Inflammatory macrophage treated with lipopolysaccharide for 1 hour (primary cell): ENCODE measurements at regions not wholly inside any gene's neighbourhood (a gene's known extent, or its start where the extent isn't known, plus 50 kb on each side); places are given as distances from the start of the nearest gene placed in this dataset.
"Not testable (repeated sequence)": the region's sequence is repeated elsewhere in the genome, so short reads cannot be mapped to it uniquely, and the experiment has no call there.

Source experiments
- DNase-seq, 2 donors: peaks; one replicate each; pipeline ENCODE4 v3.0.0-alpha.2; 2020 to 2022

DNA sequence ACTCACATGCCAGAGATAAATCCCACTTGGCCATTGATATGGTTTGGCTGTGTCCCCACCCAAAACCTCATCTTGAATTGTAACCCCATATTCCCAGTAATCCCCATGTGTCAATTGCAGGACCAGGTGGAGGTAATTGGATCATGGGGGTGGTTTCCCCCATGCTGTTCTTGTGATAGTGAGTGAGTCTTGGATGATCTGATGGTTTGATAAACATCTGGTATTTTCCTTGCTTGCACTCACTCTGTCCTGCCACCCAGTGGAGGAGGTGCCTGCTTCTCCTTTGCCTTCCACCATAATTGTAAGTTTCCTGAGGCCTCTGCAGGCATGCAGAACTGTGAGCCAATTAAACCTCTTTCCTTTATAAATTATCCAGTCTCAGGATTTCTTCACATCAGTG is 50.4 kb upstream of the B3GAT2 start:
- not testable (repeated sequence) for DNase-seq

DNA sequence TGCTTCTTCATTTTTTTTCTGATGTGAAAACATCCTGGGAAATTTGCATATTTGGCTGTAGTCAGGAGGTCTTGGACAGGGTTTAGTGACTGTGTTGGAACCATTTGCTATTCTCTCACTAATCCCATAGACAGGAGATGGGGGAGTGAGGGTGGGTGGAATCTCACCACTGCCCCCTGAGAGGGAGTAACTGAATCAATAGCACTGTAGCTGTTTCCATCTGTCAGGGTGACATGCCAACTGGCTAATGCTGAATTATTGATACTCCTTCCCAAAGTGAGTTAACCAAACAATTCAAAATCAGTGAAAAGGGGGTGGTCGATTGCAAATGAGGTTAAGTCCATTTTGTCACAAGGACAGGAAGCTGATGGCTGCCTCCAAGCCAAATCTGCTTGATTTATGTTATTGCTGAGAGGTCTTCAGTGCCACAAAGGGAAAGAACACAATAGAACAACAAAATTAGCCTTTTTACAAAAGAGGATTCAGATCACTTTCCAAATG is 55.1 kb upstream of the B3GAT2 start:
- DNase-seq = no peak

DNA sequence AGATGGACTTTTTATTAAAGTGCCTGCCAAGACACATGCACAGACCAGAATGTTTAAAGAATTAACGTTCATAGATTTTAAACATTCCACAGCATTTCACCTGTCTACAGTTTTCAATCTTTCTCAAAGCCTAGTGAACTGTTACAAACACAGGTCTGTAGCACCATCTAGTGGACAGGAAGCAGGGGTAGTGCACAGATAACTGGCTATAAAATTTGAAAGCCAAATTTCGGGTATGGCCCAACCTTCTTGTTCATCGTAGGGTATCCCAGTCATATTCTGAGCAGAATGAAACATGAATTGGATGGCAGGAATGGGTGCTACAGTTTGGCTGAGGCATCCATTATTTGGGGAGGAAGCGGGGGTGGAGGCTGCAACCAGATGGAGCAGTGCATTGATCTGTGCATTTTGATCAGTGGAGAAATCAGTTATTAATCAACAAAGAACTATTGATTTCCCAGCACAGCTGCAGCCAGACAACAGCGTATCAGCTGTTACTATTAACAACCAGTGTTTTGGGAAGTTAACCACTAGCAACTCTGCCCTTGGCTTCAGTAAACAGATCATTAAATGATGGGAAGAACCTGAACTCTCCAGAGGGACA is 56.1 kb upstream of the B3GAT2 start:
- DNase-seq = peak; percentile 25 to 44

DNA sequence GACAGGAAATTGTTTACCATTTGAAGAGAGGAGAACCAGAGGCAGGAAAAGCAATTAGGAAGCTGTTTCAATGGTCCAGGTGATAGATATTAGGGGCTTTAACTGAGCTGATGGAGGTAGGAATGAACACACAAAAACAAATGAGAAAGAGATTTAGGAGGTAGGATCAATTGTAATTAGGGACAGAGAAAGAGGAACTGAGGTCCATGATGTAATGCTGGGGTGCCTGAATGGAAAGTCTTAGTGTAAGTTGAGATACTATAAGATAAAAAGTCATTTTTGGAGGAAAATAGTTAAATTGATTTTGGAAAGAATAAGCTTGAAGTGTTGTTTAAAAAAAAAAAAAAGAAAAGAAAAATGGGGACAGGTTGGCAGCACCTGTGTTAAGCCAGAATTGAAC is 58.5 kb upstream of the B3GAT2 start:
- DNase-seq = peak; percentile 2 to 11

DNA sequence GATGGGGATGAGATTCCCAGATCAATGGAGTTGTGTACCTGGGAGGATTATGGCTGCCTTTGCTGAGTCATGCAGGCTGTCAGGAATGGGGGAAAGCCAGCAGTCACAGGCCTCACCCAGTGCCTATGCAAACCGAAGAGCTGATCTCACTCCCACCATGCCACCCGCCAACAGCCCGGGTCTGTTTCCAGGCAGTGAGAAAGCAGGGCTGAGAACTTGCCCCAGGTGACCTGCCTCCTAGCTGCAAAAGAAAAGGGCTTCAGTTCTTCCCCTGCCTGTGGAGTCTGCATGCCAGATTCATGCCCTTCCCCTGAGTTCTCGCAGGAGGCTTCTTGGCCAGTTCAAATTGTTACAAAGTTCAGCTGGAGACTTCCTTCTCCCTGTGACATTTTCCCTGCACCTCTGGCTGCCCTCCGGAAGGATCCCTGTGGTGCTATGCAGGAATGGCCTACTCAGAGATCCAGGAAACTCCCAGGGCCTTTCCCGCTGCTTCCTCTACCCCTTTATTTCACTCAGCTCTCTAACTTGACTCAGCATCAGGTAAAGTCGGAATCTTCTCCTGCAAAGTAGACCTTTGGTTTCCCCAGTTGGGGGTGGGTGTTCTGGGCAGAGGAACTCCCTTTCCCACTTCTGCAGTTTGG is 71.5 kb upstream of the B3GAT2 start:
- DNase-seq = no peak

DNA sequence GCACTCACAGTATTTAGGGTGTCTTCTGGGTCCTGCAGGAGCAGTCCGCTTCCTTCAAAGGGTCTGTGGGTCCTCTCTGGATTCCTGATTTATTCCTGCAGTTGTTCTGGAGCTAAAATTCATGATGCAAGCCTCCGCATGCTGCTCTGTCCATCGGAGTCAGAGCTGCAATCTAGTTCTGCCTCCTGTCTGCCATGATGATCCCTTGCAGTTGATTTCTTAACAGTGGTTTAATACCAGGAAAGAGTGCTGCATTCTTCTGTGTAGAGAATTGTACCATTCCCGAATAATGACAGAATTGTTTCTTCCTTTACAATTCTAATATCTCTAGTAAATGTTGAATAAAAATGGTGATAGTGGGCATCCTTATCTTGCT is 72.0 kb upstream of the B3GAT2 start:
- DNase-seq = no peak

DNA sequence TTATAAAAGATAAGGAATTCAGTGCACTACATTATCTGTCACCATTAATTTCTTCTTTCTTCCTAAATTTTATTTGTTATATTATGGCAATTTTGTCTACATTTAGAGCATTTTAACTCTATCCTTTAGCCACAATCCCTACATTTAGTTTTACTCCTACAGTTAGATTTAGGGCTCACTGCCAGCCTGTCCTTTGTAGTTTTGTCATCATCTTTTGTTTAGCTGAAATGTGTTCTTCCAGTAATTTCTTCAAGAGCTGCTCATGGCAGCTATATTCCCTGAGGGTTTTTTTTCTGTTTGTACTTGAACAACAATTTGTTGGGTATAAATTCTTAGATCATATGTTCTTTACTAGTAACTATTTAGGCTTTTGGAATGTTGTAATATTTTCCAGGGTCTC is 72.7 kb upstream of the B3GAT2 start:
- DNase-seq = no peak

DNA sequence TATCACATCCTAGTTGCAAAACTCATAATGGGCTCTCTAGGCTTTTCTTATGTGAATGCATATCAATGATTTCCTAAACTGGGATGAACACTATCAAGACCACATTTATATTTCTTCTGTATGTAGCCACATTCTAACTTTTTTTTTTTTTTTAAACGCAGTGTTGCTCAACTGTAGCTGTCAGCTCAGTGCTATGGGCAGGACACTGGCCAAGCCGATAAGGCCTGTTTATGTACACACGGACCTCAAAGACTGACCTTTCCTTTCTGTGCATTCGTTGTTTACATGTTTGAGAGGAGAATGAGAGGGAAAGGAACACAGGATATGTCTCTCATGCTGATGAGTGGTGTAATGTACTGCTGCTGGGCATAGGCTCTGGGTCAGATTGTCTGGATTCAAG is 75.1 kb upstream of the B3GAT2 start:
- DNase-seq = no peak

DNA sequence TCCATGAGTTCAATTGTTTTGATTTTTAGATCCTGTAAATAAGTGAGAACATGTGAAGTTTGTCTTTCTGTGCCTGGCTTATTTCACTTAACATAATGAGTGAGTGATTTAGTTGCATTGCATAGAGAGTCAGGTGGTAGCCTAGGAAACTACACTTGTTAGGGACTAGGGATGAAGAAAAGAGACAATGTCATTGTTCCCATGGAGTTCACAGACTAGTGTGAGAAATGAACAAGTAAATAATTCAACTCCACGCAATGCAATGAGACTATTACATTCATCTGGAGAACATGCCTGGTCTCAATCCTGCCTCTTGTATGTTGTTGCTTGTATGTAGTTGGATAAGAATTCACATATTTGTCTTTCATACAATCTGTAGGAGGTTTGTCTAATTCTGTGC is 76.3 kb upstream of the B3GAT2 start:
- DNase-seq = no peak

DNA sequence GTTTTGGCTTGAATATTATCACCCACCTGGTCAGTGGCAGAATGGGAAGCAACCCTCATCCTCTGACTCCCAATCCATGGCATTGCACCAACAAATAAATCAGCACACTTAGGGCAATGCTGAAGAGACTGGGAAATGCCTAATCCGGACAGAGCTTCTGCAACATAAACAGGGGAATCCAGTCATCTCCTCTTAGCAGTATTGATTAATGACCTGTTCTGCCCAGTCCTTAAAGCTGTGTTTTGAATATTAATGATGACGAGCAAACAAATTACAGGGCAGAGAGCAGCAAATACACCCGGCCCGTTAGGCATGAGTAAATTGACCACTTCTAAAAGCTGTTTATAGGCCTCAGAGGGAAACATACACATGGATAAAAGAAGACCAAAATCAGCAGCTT is 77.0 kb upstream of the B3GAT2 start:
- no peak for DNase-seq

DNA sequence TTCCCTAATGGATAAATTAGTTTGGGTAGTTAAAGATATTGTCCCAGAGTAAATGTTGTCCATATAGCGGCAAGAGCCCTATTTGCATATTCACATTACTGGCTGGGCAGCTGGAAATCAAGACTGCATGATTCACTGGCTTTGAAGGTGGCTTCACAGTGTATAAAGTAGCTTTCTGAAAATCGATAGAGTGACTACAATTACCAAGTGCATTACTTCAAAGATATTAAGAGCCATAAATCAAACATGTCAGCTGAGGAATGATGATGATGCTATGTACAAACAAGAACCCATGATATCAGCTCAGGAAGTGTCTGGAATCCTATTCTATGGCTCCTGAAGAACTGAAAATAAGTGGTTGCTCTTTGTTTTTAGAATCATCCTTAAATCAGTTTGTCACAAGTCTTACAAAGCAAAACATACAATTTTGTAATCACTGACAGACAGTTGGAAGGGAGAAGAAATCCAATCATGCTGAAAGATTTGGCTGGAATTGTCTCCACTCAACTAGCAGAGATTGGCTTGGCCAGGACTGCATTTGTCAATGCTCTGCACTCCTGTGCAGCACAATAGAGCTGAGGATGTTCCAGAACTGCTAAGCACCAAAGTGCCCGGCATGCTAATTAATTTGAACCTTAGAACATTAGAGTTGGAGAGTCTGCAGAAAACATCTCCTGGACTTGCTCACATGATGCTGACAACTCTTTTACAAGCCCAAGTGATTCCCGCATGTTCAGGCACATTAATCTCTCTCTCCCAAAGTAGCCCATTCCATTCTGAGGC is 77.9 kb upstream of the B3GAT2 start:
- no peak for DNase-seq

DNA sequence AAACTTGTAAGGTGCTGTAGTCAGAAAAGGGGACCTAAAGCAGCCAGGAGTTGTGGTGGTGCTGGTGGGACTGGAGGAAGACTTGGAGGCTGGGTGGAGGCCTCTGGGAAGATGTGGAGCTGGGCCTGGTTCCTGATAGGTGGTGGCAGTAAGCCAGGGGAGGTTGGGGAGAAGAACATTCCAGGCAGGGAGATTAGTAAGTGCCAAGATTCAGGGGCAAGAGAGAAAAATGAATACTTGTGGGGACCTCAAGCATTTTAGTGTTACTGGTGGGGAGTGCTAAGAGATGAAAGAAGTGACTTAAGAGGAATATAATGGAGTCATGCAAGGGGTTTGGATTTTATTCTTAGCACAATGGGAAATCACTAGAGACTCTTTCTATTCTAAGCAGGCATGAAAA is 79.0 kb upstream of the B3GAT2 start:
- no peak for DNase-seq

DNA sequence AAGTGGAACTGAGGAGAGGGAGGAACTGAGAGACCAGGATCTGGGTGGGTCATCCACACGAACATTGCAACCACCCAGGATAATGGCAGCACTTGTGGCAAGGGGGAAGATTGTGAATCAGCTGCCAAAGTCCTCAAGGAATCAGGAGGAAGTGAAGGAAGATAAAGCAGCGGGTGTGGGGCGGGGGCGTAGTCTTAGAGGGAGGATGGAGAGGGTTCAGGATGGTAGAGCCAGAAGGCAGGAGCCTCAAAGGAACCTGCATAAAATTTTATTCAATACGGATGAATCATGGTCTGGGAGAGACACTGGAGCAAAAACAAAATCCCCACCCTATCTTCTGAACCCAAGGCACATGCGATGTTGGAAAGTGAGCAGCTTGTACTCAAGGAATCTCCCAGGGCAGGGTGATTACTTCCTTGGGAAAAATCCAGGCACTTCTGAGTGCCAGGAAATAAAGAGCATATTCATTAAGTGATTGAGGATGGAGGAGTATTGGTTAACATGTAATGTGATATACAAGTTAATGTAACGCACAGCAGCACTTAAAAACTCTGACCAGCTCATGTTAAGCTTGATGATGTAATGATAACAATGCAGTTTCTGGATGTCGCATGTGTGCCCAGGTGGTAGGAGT is 82.0 kb upstream of the B3GAT2 start:
- DNase-seq = no peak

DNA sequence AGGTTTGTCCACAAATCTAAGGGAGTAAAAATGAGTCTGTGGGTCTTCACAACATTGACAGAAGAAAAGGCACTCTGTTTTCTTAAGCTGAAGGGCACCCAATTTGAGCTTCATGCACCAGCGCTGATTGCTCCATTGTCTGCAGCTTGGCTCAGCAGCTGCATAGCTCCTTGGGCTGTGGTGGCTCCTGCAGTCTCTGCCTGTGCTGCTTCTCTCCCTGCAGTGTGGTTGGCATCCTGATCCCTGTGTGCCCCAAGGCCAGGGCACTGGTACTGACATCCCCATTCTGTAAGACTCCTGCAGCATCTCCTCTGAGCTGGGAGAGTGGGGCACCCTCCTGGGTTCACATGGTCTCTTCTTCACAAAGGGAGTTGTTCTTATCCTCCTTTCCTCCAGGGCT is 83.2 kb upstream of the B3GAT2 start:
- no peak for DNase-seq

DNA sequence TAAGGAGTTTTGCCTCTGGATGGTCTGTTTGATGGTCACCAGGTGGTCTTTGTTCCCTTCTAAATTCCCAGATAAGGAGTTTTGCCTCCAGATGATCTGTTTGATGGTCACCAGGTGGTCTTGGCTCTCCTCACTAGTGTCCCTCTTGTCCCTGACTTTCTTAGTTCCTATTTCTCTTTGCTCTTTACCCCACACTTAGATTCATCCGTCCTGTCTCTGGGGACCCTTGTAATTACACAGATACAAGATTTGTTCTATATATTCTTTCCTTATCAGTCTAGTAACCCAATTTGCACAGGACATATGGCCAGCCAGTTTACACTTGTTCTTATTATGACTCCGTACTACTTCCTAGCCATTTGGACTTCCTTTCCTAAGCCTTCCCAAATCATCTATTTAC is 84.0 kb upstream of the B3GAT2 start:
- no peak for DNase-seq

DNA sequence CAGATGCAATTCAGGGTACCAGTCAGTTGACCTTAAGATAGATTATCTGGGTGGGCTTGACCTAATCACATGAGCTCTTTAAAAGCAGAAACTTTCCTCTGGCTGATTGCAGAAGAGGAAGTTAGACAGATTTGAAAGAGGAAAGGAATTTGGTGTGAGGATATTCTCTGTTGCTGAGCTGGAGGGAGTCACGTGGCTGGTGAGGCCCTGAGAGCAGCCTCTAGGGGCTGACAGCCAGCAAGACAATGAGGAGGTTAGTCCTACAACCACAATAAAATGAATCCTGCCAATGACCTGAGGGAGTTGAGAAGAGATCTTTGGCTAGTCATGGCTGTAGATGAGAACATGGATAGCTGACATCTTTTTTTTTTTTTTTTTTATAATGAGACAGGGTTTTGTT is 87.0 kb upstream of the B3GAT2 start:
- peak; percentile 18 to 30 for DNase-seq

DNA sequence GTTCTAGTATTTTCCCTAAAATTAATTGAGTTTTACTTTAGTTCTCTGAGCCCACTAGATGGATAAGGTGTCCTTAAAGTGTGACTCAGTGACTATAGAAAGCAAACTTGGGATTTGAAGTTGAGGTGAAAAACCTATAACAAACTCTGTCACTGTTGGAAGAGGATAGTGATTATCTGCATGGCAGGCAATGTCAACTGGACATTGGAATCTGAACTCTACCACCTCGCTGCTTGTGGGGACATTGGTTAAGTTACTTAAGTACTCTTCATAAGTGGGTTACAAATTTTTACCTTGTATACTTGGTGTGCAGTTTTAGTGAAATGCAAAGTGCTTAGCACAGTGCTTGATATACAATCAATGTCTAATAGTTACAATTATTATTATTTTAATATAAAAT is 87.9 kb upstream of the B3GAT2 start:
- no peak for DNase-seq

DNA sequence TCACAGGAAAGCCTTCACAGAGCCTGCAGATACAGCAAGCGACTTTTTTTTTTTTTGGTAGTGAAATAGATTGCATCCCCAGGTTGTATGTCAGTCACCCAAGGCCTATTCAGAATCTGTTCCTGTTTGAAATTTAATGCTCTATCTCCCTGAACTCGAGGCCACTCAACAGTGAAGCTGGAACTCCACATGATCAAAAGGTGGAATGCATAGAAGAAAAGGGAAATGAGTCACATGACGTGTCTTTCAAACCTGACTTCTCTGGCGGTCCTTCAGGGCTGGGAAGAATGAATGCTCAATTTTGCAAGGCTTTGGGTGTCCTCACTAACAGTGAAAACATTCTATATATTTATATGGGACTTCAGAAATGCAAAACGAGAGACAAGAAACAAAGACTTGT is 88.4 kb upstream of the B3GAT2 start:
- DNase-seq = no peak

DNA sequence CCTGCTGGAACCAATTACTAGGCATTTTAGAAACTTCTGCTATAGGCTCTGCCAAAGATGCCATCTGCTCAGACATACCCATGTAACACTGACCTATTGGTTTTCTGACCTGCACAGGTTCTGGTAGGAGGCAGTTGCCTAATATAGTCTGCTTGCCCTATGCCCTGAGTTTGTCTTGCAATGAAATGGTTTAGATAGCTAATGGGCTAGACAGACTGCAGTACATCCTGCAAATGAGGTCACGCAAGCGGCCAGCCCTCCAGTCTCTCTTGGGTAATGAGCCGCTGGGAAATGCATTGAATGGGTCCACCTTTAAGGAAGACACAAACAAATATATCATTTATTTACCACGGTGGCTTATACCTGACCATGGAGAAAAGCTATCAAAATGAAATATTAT is 90.6 kb upstream of the B3GAT2 start:
- no peak for DNase-seq

DNA sequence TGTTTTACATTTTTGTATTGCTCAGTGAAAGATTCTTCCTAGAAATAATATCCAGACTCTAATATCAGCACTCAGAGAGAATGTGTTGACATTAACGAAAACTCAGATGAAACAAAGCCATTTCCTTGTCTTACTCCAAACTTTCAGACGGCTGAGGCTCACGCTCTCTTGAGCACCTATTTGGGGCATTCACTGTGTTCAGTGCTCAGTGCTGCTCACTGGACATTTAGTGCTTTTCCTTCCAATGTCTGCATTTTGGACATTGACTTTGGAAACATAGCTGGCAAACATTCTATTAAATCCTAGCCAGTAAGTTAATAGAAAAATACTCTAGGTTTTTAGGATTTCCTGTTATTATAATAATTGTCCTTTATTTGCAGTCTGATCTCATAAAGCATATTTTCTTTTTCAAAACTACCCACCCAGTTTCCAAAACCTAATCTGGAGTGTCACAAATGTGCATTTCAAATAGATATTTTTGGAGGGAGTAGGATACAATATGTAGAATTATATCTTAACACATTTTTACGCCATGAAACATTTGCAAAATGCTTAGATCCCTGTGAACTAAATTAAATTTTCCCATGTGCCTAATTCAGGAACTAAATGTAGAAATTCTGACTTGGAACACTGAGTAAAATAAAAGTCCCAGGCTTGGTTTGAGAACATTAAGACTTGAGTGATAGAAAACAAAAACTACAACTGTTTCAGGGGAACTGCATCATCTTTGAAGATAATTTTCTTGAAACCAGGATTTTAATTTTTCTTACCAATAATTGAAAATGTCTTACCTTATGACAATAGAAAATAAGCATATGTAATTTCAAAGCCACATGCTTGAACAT is 91.7 kb upstream of the B3GAT2 start:
- DNase-seq = no peak

DNA sequence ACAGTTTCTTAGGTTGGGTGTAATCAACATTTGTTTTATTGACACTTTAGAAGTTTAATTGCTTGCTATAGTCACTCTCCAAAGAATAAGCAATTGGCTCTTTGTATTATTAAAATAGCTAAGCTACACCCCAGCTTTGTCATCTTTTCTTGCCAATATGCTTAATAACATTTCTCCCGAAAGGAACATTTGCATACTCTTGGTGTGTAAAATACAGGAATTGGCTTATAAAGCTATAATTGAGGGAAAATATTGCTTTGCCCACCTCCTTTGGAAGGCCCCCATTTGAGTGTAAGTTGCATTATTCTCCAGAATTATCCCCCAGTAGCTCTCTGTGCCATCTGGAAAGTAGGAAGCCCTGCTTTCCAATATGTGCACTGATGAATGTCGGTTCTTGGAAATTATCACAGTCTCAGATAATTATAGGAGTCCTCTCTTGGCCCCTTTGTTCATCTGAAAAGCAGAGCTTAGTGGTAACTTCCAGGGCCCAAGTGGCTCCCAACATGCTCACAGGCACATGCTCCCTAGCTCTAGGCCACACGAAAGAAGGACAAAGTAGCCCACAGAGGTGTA is 92.4 kb upstream of the B3GAT2 start:
- no peak for DNase-seq

DNA sequence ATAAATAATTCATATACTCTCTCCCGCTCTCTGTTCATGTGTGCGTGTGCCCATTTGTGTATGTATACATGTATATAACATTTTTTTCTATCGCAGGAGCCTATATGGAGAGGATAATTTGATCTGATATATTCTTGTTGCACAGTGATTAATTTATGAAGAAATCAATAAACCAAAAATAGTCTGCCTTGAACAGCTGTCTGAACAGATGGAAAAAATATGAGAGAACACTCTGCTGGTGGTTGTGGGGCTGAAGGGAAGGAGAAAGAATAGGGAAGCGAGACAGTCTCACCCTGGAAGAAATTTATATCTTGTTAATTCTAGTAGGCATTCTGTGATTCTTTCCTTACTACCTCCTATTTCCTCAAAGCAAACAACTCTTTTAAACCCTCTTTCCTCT is 96.6 kb upstream of the B3GAT2 start:
- DNase-seq = no peak

DNA sequence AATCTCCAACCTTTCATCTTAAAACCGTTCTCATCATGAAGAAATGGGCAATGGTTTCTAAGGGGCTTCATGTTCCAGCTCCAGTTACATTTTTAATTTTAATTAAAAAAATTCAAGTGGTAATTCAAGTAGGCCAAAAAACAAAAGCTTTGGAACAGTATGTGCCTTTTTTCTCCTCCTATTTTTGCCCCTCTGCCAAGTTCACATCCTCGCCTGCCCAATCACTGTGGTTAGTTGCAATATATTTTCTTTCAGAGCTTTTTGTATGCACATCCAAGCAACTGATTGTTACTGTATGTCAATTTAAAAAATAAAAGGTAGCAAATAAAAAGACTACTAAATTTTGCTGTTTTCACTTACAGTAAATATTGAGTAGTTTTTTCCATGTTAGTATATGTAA is 99.8 kb upstream of the B3GAT2 start:
- DNase-seq = no peak
